HepG2 (cell line): ENCODE measurements at regions not wholly inside any gene's neighbourhood (a gene's known extent, or its start where the extent isn't known, plus 50 kb on each side); places are given as distances from the start of the nearest gene placed in this dataset.
"Not testable (repeated sequence)": the region's sequence is repeated elsewhere in the genome, so short reads cannot be mapped to it uniquely, and the experiment has no call there.

Experiments
- ARID5B ChIP-seq: IDR thresholded peaks from 2 replicates; pipeline ENCODE4 v1.4.0; 2020; ENCODE audit warnings: mild to moderate bottlenecking, missing genetic modification reagents
- FOXO1 ChIP-seq: sonication (generic); formaldehyde crosslinking; IDR thresholded peaks from 2 replicates; pipeline ENCODE4 v1.4.0; 2020; ENCODE audit warnings: missing genetic modification reagents
- MTA1 ChIP-seq: sonication (generic); formaldehyde crosslinking; IDR thresholded peaks from 2 replicates; pipeline ENCODE4 v1.4.0; 2020; ENCODE audit warnings: missing genetic modification reagents, mild to moderate bottlenecking, borderline replicate concordance
- POGZ ChIP-seq: sonication (generic); formaldehyde crosslinking; IDR thresholded peaks from 2 replicates; pipeline ENCODE4 v1.4.0; 2020; ENCODE audit warnings: mild to moderate bottlenecking, missing genetic modification reagents
- SOX13 ChIP-seq, 3 experiments: fragments of 450-650 bp in 1 of 3; sonication (generic) in 1 of 3; formaldehyde crosslinking in 1 of 3; IDR thresholded peaks in 2 of 3; conservative IDR thresholded peaks in 1 of 3; 2 replicates each; pipeline versions ENCODE4 v1.5.0 to v1.6.1; 2016 to 2020; ENCODE audit warnings: antibody characterized with exemption in 1 of 3, mild to moderate bottlenecking in 1 of 3, missing compliant biosample characterization in 1 of 3, missing genetic modification reagents in 1 of 3, moderate library complexity in 1 of 3
- SOX6 ChIP-seq, 2 experiments: fragments of 450-650 bp in 1 of 2; sonication (generic) in 1 of 2; formaldehyde crosslinking in 1 of 2; IDR thresholded peaks; 2 replicates each; pipeline versions ENCODE4 v1.4.0 to v1.6.1; 2017 to 2020; ENCODE audit warnings: antibody characterized with exemption in 1 of 2, mild to moderate bottlenecking in 1 of 2, missing genetic modification reagents in 1 of 2
- SP5 ChIP-seq: IDR thresholded peaks from 2 replicates; pipeline ENCODE4 v1.6.1; 2016; ENCODE audit warnings: low read depth, borderline replicate concordance
- YY1 ChIP-seq: IDR thresholded peaks from 2 replicates; pipeline ENCODE4 v1.6.1; 2011; ENCODE audit warnings: low read length, low read depth, moderate library complexity, mild to moderate bottlenecking; ENCODE audit not compliant: insufficient read depth, insufficient replicate concordance
- ZBTB4 ChIP-seq: sonication (generic); formaldehyde crosslinking; IDR thresholded peaks from 2 replicates; pipeline ENCODE4 v1.4.0; 2020; ENCODE audit warnings: missing genetic modification reagents, mild to moderate bottlenecking, borderline replicate concordance
- ZNF678 ChIP-seq: sonication (generic); formaldehyde crosslinking; IDR thresholded peaks from 2 replicates; pipeline ENCODE4 v1.4.0; 2020; ENCODE audit warnings: mild to moderate bottlenecking, missing genetic modification reagents
- ZNF687 ChIP-seq: sonication (generic); formaldehyde crosslinking; IDR thresholded peaks from 2 replicates; pipeline ENCODE4 v1.5.1; 2020; ENCODE audit warnings: mild to moderate bottlenecking, missing genetic modification reagents, moderate library complexity
- ZNF782 ChIP-seq: sonication (generic); formaldehyde crosslinking; IDR thresholded peaks from 2 replicates; pipeline ENCODE4 v1.4.0; 2020; ENCODE audit warnings: missing genetic modification reagents, mild to moderate bottlenecking, borderline replicate concordance
- TF ChIP-seq, protein P1 (sequence below): sonication (generic); formaldehyde crosslinking; IDR thresholded peaks from 2 replicates; pipeline ENCODE4 v1.4.0; 2020; ENCODE audit warnings: missing genetic modification reagents, borderline replicate concordance

DNA sequence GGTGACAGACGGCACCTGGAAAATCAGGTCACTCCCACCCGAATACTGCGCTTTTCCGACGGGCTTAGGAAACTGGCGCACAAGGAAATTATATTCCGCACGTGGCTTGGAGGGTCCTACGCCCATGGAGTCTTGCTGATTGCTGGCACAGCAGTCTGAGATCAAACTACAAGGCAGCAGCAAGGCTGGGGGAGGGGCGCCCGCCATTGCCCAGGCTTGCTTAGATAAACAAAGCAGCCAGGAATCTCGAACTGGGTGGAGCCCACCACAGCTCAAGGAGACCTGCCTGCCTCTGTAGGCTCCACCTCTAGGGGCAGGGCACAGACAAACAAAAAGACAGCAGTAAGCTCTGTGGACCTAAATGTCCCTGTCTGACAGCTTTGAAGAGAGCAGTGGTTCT is 394.3 kb downstream of the PTH2R start (continued):
- TF ChIP-seq, protein P1, sequence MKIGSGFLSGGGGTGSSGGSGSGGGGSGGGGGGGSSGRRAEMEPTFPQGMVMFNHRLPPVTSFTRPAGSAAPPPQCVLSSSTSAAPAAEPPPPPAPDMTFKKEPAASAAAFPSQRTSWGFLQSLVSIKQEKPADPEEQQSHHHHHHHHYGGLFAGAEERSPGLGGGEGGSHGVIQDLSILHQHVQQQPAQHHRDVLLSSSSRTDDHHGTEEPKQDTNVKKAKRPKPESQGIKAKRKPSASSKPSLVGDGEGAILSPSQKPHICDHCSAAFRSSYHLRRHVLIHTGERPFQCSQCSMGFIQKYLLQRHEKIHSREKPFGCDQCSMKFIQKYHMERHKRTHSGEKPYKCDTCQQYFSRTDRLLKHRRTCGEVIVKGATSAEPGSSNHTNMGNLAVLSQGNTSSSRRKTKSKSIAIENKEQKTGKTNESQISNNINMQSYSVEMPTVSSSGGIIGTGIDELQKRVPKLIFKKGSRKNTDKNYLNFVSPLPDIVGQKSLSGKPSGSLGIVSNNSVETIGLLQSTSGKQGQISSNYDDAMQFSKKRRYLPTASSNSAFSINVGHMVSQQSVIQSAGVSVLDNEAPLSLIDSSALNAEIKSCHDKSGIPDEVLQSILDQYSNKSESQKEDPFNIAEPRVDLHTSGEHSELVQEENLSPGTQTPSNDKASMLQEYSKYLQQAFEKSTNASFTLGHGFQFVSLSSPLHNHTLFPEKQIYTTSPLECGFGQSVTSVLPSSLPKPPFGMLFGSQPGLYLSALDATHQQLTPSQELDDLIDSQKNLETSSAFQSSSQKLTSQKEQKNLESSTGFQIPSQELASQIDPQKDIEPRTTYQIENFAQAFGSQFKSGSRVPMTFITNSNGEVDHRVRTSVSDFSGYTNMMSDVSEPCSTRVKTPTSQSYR (CRISPR knock-in tag) = peak; percentile 95
- TF ChIP-seq SOX6, SOX13 (IDR thresholded peaks at IDR 0.05): not testable (repeated sequence)
- TF ChIP-seq SOX6 (CRISPR knock-in tag; IDR thresholded peaks at IDR 0.05) = peak; percentile 33; the same call in 1 of the 2 replicates
- TF ChIP-seq POGZ (CRISPR knock-in tag) = peak; percentile 53; the same call in 1 of the 2 replicates
- 0 out of 2 replicates have a peak, but pooled peaks have one; percentile 24 for TF ChIP-seq ZBTB4 (CRISPR knock-in tag)
- peak; percentile 53; the same call in 1 of the 2 replicates for TF ChIP-seq MTA1 (CRISPR knock-in tag)
- TF ChIP-seq ZNF782 = 0 out of 2 replicates have a peak, but pooled peaks have one; percentile 48
- 0 out of 2 replicates have a peak, but pooled peaks have one; percentile 41 for TF ChIP-seq FOXO1 (CRISPR knock-in tag)
- TF ChIP-seq SP5 (CRISPR knock-in tag) = peak; percentile 56; the same call in 1 of the 2 replicates
- peak; percentile 29; the same call in 1 of the 2 replicates for TF ChIP-seq ZNF687 (CRISPR knock-in tag)
- TF ChIP-seq ARID5B (CRISPR knock-in tag) = peak; percentile 63; the same call in 1 of the 2 replicates
- TF ChIP-seq YY1 = peak; percentile 25
- peak; percentile 50; the same call in 1 of the 2 replicates for TF ChIP-seq ZNF678
- 0 out of 4 replicates have a peak, but pooled peaks of 1 of the 2 experiments have one; percentile 25 for TF ChIP-seq SOX13 (CRISPR knock-in tag; conservative IDR thresholded peaks at IDR 0.05 in 1 of 2, IDR thresholded peaks at IDR 0.05 in 1 of 2)
